PC-3 (cell line): ENCODE measurements at regions not wholly inside any gene's neighbourhood (a gene's known extent, or its start where the extent isn't known, plus 50 kb on each side); places are given as distances from the start of the nearest gene placed in this dataset.

Experiments used
- ATAC-seq: fragments of 200-7000 bp; cut with Tn5 transposase; 2 replicates; pipeline ENCODE4 v1.9.1; 2020; ENCODE audit warnings: mild to moderate bottlenecking, moderate library complexity
- BruUV-seq: library from RNA; stranded (reverse); fragments of 400-500 nt; replicated peaks from 2 replicates; lab custom pipeline; 2021; lab: Mats Ljungman, UMichigan
- CTCF ChIA-PET: fragments of 300-600 bp; sonication (Branson Sonifier 250); formaldehyde crosslinking; loops from one replicate; lab custom pipeline; 2022; ENCODE audit warnings: antibody characterized with exemption; lab: Charles Lee
- POLR2A ChIA-PET: fragments of 300-600 bp; sonication (Branson Sonifier 250); formaldehyde crosslinking; loops from one replicate; lab custom pipeline; 2022; ENCODE audit warnings: antibody characterized with exemption; ENCODE audit not compliant: unreplicated experiment; lab: Charles Lee
- DNase-seq: peaks from one replicate; pipeline ENCODE4 v3.0.0-alpha.2; 2015
- H2AFZ ChIP-seq: fragments of 300-600 bp; sonication (generic); 2 replicates; pipeline ENCODE4 v1.6.0; 2016; ENCODE audit warnings: antibody characterized with exemption, low read length
- H3F3A ChIP-seq: fragments of 300-600 bp; sonication (generic); one replicate; pipeline ENCODE4 v1.6.0; 2017; ENCODE audit warnings: antibody characterized with exemption, low read length, control low read depth, mild to moderate bottlenecking; ENCODE audit not compliant: unreplicated experiment
- H3K27ac ChIP-seq: fragments of 300-600 bp; sonication (generic); 2 replicates; pipeline ENCODE4 v1.5.1; 2016; ENCODE audit warnings: mild to moderate bottlenecking, low read length
- H3K27me3 ChIP-seq: fragments of 300-600 bp; sonication (generic); 2 replicates; pipeline ENCODE4 v1.6.1; 2016; ENCODE audit warnings: low read length, mixed read lengths
- H3K36me3 ChIP-seq: fragments of 300-600 bp; sonication (generic); 2 replicates; pipeline ENCODE4 v1.6.1; 2016; ENCODE audit warnings: low read depth, mixed run types, low read length, mixed read lengths
- H3K4me1 ChIP-seq: fragments of 300-600 bp; sonication (generic); 2 replicates; pipeline ENCODE4 v1.5.1; 2016; ENCODE audit warnings: low read length; ENCODE audit not compliant: insufficient read depth
- H3K4me2 ChIP-seq: fragments of 300-600 bp; sonication (generic); 2 replicates; pipeline ENCODE4 v1.6.0; 2016; ENCODE audit warnings: low read length
- H3K4me3 ChIP-seq: fragments of 300-600 bp; sonication (generic); 2 replicates; pipeline ENCODE4 v1.5.1; 2016; ENCODE audit warnings: mild to moderate bottlenecking, low read length, mixed read lengths
- H3K79me2 ChIP-seq: fragments of 300-600 bp; sonication (generic); 2 replicates; pipeline ENCODE4 v1.6.1; 2017; ENCODE audit warnings: low read length, mixed read lengths
- H3K9ac ChIP-seq: fragments of 300-600 bp; sonication (generic); 2 replicates; pipeline ENCODE4 v1.6.0; 2016; ENCODE audit warnings: mild to moderate bottlenecking, low read length
- H3K9me2 ChIP-seq: fragments of 300-600 bp; sonication (generic); replicated peaks from 2 replicates; pipeline ENCODE4 v1.6.1; 2016; ENCODE audit warnings: mixed run types, low read length, mixed read lengths
- H3K9me3 ChIP-seq: fragments of 300-600 bp; sonication (generic); 2 replicates; pipeline ENCODE4 v1.6.1; 2016; ENCODE audit warnings: low read length, mixed read lengths
- H4K20me1 ChIP-seq: fragments of 300-600 bp; sonication (generic); 2 replicates; pipeline ENCODE4 v1.6.1; 2016; ENCODE audit warnings: low read length, mixed read lengths
- EZH2 ChIP-seq: fragments of 300-600 bp; sonication (generic); IDR thresholded peaks from one replicate; pipeline ENCODE4 v1.6.1; 2017; ENCODE audit warnings: antibody characterized with exemption, mild to moderate bottlenecking, low read length; ENCODE audit not compliant: unreplicated experiment
- EZH2phosphoT487 ChIP-seq: fragments of 300-600 bp; sonication (generic); IDR thresholded peaks from 2 replicates; pipeline ENCODE4 v1.6.1; 2018; ENCODE audit warnings: mild to moderate bottlenecking, antibody characterized with exemption, low read length, borderline replicate concordance
- intact Hi-C: fragments of 100-400 bp; cut with micrococcal nuclease; formaldehyde crosslinking; loops from 2 replicates; pipeline ENCODE4 v1.9.0; 2023
- TF ChIP-seq, protein P1 (sequence below): fragments of 300-600 bp; sonication (generic); conservative IDR thresholded peaks from 2 replicates; pipeline ENCODE4 v1.5.1; 2017; ENCODE audit warnings: antibody characterized with exemption, low read depth, mild to moderate bottlenecking, low read length

DNA sequence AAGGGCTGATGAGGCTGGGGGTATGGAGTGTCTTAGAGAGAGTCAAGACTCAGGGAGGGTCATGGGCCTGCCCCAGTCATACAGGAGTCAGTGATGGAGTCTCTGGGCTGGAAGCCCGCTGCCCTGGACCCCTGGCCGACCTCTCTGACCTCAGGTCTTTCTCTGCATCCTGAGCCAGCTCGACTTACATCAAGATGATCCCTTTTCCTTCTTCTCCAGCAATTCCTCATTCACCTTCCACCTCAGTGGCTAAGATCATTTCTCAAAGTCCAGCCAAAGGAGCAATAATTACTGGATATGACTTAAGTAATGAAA, 308.6 kb downstream of the MATN1 start:
- Histone ChIP-seq H3K36me3 (no peaks in the 10 kb centered on the region), H3F3A (no peaks in the 10 kb centered on the region), H3K4me3 (no peak overlapping the region), H4K20me1 (no peaks in the 10 kb centered on the region), H3K9ac (no peak overlapping the region), H3K79me2 (no peaks in the 10 kb centered on the region), H3K4me1 (no peaks in the 10 kb centered on the region), H3K4me2 (no peak overlapping the region), H2AFZ (no peak overlapping the region), H3K9me3 (no peaks in the 10 kb centered on the region), H3K27ac (no peak overlapping the region), H3K9me2 (no peaks in the 10 kb centered on the region), H3K27me3 (peaks cover 15% of the 10 kb centered on the region)
- intact Hi-C loops, result no loop called here
- DNase-seq (no peak), ATAC-seq (no peak)
- ChIA-PET CTCF (no interaction called here), POLR2A (no interaction called here)
- BruUV-seq, result no TSS peak
- TF ChIP-seq, protein P1, sequence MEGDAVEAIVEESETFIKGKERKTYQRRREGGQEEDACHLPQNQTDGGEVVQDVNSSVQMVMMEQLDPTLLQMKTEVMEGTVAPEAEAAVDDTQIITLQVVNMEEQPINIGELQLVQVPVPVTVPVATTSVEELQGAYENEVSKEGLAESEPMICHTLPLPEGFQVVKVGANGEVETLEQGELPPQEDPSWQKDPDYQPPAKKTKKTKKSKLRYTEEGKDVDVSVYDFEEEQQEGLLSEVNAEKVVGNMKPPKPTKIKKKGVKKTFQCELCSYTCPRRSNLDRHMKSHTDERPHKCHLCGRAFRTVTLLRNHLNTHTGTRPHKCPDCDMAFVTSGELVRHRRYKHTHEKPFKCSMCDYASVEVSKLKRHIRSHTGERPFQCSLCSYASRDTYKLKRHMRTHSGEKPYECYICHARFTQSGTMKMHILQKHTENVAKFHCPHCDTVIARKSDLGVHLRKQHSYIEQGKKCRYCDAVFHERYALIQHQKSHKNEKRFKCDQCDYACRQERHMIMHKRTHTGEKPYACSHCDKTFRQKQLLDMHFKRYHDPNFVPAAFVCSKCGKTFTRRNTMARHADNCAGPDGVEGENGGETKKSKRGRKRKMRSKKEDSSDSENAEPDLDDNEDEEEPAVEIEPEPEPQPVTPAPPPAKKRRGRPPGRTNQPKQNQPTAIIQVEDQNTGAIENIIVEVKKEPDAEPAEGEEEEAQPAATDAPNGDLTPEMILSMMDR, result no peak
- TF ChIP-seq EZH2 (no peak), EZH2phosphoT487 (no peak)

DNA sequence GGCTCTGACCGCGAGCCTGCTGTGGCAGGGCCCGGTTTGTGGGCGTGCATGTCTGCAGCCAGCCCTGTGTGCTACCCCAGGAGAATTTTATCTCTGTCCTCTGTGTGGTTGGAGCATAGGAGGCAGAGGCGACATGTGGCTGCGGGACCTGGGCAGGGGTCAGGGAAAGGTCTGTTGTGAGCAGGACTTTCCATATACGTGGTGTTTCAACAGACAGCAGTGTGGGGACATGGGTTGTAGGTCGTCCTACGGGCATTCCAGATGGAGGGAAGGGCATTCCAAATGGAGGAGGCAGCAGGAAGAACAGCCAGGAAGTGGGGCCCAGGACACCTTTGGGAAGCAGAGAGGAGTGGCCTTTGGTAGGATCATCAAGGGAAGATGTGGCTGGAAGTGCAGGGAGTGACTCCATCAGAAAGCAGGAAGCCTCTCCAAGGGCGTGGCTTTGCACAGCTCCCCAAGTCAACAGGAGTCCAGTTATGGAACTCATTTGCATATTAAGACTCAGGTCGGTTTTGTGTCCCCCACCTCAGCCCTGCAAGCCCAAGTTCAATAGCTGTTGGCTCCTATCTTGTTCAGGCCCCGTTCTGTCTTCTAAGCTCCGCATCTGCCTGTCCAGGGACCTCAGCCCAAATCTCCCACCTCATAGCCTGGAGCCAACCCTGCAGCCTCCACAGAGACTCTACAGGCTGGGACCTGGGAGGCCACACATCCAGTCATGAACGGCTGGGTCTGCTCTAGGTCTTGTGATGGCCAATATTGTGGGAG, 309.1 kb downstream of the MATN1 start:
- Histone ChIP-seq H3K9me2 (no peaks in the 10 kb centered on the region), H3K9ac (no peak overlapping the region), H3F3A (no peaks in the 10 kb centered on the region), H3K36me3 (no peaks in the 10 kb centered on the region), H4K20me1 (no peaks in the 10 kb centered on the region), H3K4me2 (no peak overlapping the region), H3K27ac (no peak overlapping the region), H2AFZ (no peak overlapping the region), H3K9me3 (no peaks in the 10 kb centered on the region), H3K79me2 (no peaks in the 10 kb centered on the region), H3K27me3 (peaks cover 15% of the 10 kb centered on the region), H3K4me1 (no peaks in the 10 kb centered on the region), H3K4me3 (no peak overlapping the region)
- DNase-seq, result no peak
- ChIA-PET POLR2A (no interaction called here), CTCF (no interaction called here)
- TF ChIP-seq EZH2, result no peak
- no peak for TF ChIP-seq EZH2phosphoT487
- TF ChIP-seq, protein P1, result no peak
- ATAC-seq, result no peak
- intact Hi-C loops, result no loop called here
- no TSS peak for BruUV-seq

DNA sequence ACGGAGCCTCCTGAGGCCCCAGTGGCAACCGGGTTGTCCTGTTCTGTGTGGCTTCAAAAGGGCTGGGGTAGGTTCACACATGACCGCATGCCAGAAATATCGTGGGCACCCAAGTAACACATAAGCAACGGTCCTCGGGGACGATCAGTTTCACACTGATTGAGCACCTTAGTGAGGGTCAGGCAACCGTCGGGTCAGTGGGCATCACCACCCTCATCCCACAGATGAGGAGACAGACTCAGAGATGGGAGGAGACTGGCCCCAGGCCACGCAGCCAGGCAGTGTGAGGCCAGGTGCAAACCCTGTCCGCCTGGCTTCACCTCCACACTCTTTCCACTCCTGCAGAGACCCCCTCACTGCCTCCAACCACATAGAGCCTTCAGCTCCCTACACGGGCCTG, 309.8 kb downstream of the MATN1 start:
- H2AFZ ChIP-seq, result no peak overlapping the region

More for the DNA sequence above, 309.8 kb downstream of the MATN1 start:
- Histone ChIP-seq H3K36me3 (no peaks in the 10 kb centered on the region), H3K27ac (no peak overlapping the region), H3K4me1 (no peaks in the 10 kb centered on the region), H3K9me2 (no peaks in the 10 kb centered on the region), H3K79me2 (no peaks in the 10 kb centered on the region), H3K4me3 (no peak overlapping the region), H3K9ac (no peak overlapping the region), H3K27me3 (peaks cover 15% of the 10 kb centered on the region), H3F3A (no peaks in the 10 kb centered on the region), H3K4me2 (no peak overlapping the region), H4K20me1 (no peaks in the 10 kb centered on the region), H3K9me3 (no peaks in the 10 kb centered on the region)
- no peak for ATAC-seq
- DNase-seq, result no peak
- no TSS peak for BruUV-seq
- no peak for TF ChIP-seq EZH2phosphoT487
- POLR2A ChIA-PET, result no interaction called here
- intact Hi-C loops, result no loop called here
- CTCF ChIA-PET, result no interaction called here
